NCI-H1694 (cell line): ENCODE measurements at regions not wholly inside any gene's neighbourhood (a gene's known extent, or its start where the extent isn't known, plus 50 kb on each side); places are given as distances from the start of the nearest gene placed in this dataset.
A peak's percentile ranks its signal among the peaks of the same experiment; 100 is the strongest.

ENCODE experiments used
- DNase-seq: peaks from one replicate; lab custom pipeline; 2025; lab: John Stamatoyannopoulos, UW

GRCh38 chr13:53144826-53145225 lies 116.2 kb downstream of the OLFM4 start:
- no peak for DNase-seq

GRCh38 chr13:53150568-53150967 lies 122.0 kb downstream of the OLFM4 start:
- no peak for DNase-seq

DNA sequence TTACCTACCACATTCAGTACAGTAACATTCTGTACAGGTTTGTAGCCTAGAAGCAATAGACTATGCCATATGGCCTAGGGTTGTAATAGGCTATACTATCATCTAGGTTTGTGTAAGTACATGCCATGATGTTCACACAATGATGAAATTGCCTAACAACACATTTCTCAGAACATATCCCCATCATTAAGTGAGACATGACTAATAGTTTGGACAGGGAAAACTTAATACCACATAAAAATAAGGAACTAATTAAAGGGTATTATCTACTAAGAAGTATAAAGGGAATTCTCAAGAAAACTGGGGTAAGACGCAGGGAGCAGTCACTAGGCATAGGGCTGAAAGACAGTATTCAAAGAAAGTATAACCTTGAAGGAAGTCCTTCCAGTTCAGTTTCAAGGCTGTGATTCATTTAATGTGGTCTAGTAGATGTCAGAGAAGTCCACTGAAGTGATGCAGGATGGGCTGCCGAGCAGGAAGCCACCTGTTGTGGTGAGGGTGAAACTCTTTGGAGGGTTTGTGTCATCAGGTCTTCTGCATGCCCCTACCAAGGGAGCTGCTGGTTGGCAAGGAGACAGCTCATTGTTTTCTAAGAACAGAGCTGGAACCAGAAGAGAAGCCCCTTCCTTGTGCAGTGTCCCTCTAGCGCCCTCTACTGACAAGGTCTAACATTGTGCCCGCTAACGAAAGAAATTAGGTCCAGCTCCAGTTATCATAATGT lies 122.9 kb downstream of the OLFM4 start:
- peak; percentile 43 for DNase-seq

DNA sequence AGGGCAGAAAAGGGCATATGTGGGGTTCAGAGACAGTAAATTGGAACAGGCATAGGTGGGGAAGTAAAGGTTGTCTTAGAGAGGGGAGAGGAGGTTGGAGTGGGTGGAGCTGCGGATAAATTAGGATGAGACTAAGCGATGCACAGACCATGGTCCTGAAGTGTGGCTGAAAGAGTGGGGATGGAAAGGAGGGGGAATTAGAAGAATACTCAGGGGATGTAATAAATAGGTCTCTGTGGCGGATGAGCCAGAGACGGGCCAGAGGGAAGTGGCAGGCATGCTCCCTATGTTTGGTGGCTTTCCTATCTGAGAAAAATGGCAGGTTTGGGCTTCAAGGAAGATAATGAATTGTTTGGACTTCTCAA lies 123.4 kb downstream of the OLFM4 start:
- no peak for DNase-seq

DNA sequence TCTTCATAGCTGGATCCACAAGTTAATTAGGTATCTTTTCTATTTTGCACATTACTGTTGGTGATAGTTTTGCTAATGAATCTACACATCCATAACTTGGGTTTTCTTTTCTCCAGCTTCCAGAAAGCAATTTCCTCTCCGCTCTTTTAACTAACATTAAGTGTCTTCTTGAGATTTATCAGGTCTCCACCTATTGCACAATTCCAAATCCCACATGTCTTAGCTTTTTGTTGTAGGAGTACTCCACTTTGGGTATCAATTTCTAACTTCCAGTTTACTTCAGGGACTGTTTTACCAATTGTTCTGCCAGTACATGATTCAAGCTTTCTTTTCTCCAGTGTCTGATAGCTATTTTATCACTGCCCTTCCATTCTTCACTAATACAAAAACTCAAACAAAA lies 129.6 kb downstream of the OLFM4 start:
- no peak for DNase-seq

DNA sequence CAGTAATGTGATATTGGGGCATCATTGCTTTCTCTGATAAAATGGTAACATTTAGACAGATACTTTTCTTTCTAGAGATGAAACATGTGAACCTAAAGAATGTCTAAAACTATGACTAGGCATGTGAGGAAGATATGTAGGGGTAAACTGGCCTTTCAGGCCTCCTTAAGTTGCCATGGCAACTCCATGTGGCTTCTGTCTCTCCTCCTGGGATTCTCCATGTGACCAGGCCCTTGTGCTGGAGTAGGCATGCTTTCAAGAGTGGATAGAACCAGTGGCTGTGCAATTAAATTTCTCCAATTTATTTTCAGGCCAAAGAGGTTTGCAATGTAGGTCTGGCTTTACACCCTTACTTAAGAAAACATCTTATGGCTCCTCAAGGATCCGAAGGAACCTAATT lies 130.8 kb downstream of the OLFM4 start:
- DNase-seq, result no peak

- no peak for DNase-seq
These were observed 131.6 kb downstream of the OLFM4 start for GRCh38 chr13:53160211-53160610.

- DNase-seq, result no peak
These were observed 132.6 kb downstream of the OLFM4 start for GRCh38 chr13:53161251-53161650.

DNA sequence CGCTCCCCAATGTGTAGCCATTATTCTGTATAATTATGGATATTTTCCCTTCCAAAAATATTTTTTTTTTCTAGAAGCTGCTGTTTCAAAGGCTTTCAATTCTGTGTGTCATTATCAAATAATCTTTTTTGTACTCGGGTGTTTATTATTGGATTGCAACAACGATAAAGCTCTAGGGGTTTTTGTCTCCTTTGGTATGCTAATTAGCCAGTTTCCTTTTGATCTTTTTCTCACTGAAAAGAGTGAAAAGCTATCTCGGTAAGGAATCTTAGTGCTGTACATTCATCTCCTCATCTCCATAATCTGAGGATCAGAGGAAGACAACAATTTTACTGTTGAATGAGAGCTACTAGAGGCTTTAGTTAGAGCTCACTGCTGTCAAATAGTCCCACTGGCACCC lies 136.6 kb downstream of the OLFM4 start:
- DNase-seq, result no peak

- peak; percentile 97 for DNase-seq
These were observed 138.9 kb downstream of the OLFM4 start for GRCh38 chr13:53167561-53167960.

GRCh38 chr13:53170910-53171309 lies 142.3 kb downstream of the OLFM4 start:
- DNase-seq, result no peak

GRCh38 chr13:53174545-53174944 lies 145.9 kb downstream of the OLFM4 start:
- DNase-seq, result peak; percentile 2

GRCh38 chr13:53180684-53181083 lies 152.1 kb downstream of the OLFM4 start:
- DNase-seq, result no peak

DNA sequence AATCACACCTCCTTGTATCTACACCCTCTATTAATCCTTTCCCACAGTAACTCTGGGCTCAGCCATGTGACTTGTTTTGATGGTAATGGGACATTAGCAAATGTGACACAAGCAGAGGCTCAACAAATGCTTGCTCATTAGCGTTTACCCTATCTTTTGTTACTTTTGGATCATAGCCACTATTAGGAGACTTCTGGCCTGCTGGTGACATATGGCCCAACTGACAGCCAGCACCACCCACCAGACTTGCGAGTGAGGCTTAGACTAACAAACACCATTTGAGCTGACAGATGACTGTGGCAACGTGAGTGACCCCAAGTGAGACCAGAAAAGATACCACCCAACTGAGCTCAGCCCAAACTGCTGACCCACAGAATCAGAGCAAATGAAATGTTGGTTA lies 154.1 kb downstream of the OLFM4 start:
- DNase-seq, result peak; percentile 66

DNA sequence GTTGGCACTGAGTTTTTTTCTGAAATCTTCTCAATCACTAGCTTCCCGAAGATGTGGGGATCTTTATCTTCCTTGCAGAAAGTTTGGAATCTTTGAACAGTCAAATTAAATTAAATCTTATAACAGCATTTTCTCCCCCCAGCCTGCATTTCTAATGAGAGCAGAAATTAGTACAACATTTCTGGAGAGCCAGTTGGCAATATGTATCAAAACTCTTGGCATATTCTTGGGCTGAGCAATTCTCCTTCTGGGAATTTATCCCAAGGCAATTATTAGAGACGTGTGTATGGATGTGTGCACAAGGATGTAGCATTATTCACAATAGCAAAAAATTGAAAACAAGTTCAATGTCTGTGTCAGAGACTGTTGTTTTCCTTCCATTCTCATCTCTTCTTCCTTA lies 159.5 kb downstream of the OLFM4 start:
- no peak for DNase-seq

DNA sequence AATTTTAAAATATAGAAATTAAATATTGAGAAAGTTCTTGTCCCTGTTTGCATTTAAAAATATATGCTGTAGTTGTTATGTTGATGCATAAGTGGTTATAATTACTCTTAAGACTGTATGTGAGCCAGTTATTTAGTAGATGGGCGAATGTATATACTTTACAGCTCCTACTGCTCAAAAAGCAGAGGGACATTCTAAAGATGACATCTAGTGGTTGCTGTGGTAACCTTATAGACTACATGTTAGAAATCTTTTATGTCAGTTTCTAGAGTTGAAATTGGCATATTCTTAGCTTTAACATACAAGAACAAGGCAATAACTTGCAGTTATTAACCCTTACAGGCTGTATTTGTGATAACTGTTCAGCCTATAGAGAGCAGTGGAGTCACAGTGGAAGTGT lies 160.5 kb downstream of the OLFM4 start:
- peak; percentile 6 for DNase-seq

DNA sequence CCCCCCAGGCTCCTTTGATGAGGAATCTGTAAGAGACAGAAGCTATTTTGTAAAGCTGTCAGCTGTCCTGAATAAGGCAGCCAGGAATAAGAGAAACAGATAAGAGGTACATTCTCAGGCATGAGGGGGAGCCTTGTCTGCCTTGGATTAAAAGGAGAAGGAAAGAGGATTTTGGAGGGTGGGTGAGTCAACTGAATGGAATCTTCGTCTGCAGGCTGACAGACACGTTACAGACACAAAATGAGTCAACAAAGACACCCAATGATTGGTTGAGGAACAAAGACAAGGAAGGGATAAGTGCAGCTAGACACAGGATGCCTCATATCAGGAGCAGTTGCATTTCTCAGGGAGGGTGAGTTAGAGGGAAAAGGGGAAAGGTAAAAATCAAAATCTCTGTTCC lies 162.5 kb downstream of the OLFM4 start:
- no peak for DNase-seq

DNA sequence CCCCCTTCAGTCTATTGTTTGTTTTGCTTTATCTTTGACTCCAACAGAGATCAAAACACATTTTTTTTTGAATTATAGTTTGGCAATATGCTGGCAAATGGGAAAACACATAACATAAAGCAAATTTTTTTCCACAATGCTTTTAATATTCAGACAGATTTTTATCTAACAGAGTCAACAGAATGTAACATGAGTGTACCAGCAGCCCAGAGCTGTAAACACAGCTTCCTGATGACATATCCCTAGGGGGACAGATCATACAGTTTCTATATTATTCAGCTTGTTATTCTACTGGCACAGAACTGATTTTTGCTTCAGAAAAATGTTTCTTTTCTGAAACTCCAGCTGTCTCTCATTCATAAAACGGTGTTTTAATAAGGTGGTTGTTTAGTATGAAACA lies 168.8 kb downstream of the OLFM4 start:
- peak; percentile 86 for DNase-seq

DNA sequence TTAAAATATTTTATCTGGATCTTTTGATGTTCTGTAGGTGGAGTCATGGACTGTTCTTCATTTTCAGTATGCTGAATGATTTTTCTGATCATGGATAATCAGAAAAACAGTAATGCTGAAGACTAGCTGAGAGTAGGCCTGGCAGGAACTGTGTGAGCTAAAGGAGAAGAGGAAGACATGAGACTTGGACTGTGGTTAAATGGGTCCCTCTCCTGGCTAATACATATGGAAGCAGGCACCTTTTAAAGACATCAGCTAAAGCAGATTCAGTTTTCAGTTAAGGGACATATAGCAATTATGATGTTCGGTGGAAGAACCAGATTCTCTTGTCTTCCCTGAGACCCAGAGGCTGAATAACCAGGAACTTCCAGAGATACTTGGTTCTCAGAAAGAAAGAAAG lies 169.4 kb downstream of the OLFM4 start:
- peak; percentile 19 for DNase-seq

- no peak for DNase-seq
These were observed 170.1 kb downstream of the OLFM4 start for GRCh38 chr13:53198736-53199135.

- no peak for DNase-seq
These were observed 171.5 kb downstream of the OLFM4 start for GRCh38 chr13:53200075-53200474.

DNA sequence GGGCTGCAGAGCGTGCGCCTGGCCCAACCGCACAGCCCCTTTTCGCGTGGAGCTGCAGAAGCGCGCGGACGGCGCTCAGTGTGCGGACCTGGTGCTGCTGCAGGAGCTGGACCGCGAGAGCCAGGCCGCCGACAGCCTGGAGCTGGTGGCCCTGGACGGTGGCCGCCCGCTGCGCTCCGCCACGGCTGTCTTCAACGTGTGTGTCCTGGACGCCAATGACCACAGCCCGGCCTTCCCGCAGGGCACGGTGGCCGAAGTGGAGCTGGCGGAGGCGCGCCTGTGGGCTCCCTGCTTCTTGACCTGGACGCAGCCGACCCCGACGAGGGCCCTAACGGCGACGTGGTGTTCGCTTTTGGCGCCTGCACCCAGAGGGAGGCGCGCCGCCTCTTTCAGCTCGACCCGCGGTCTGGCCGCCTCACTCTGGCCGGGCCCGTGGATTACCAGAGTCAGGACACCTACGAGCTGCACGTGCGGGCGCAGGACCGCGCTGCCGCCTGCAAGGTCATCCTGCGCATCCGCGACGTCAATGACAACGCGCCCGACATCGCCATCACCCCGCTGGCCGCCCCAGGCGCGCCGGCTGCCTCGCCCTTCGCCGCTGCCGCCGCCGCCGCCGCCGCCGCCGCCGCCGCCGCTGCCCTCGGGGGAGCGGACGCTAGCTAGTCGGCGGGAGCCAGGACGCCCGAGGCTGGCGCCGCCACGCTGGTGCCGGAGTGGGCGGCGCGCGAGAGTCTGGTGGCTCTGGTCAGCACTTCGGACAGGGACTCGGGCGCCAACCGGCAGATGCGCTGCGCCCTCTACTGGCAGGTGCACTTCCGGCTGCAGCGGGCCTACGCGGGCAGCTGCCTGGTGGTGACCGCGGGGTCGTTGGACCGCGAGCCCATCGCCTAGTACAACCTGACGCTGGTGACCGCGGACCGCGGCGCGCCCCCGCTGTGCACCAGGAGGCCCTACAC lies 172.2 kb downstream of the OLFM4 start:
- DNase-seq, result no peak

GRCh38 chr13:53201454-53202225 lies 173.0 kb downstream of the OLFM4 start:
- no peak for DNase-seq
